ENCODE measurements at regions not wholly inside any gene's neighbourhood (a gene's known extent, or its start where the extent isn't known, plus 50 kb on each side); places are given as distances from the start of the nearest gene placed in this dataset.

DNA sequence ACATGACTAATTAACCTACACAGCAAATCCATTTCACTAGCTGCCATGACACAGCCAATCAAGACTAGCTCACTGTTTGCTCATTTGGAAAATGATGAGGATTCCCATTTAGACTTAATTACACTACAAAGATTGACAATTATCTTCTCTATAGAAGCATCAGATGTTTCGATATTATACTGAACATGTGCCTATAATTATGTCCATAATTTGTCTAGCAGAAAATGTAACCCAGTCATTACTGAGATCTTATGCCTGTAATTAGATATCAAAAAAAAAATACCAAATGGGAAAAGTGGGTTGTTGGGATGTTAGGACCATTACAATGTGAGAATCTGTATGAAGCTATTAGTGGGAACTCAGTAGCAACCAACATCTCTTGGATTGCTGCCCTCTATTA, 344.2 kb upstream of the MCTP2 start:
- H3K4me3 ChIP-seq = no peak overlapping the region
- in situ Hi-C loops (cut with MboI) (no loop called here), intact Hi-C loops (cut with micrococcal nuclease; ENCODE audit: unreplicated experiment) (no loop called here)
- ChIA-PET CTCF (no interaction called here), POLR2A (no interaction called here), RAD21 (ENCODE audit: unreplicated experiment) (no interaction called here), SMC1A (ENCODE audit: uncharacterized antibody, unreplicated experiment) (interaction anchor here (1.8 kb wide), 1 partner anchor 17 kb away, joined by 4 read pairs; no protein-coding TSS in a partner anchor)
- FAIRE-seq (no peak), DNase-seq (ENCODE audit: low read depth, low spot score) (no peak), ATAC-seq (no peak)
- no peaks in the 10 kb centered on the region for H3K9me3 ChIP-seq (replicated peaks; ENCODE audit: control insufficient read depth, insufficient read depth, low read length)
- no peak overlapping the region for H2AFZ ChIP-seq (ENCODE audit: control insufficient read depth, low read depth, low read length)
- H3K27ac ChIP-seq (ENCODE audit: control insufficient read depth, insufficient read depth) = no peak overlapping the region
- no peak overlapping the region for H3K9ac ChIP-seq (ENCODE audit: control insufficient read depth, insufficient read depth, low read length)
- no peaks in the 10 kb centered on the region; a peak in 1 of 4 replicates for H3K27me3 ChIP-seq (replicated peaks in 1 of 2; ENCODE audit: control insufficient read depth in 2 of 2, insufficient read depth in 2 of 2, low read length in 1 of 2)
- H3K36me3 ChIP-seq (ENCODE audit: control insufficient read depth in 2 of 2, insufficient read depth in 2 of 2, low read length in 1 of 2) = no peaks in the 10 kb centered on the region
- TF ChIP-seq RELA (IDR thresholded peaks at IDR 0.05; ENCODE audit: borderline replicate concordance, partially characterized antibody) (no peak), MYC (IDR thresholded peaks at IDR 0.05; ENCODE audit: insufficient read depth, insufficient read length, insufficient replicate concordance, low read length, severe bottlenecking) (no peak), NRF1 (conservative IDR thresholded peaks at IDR 0.05; ENCODE audit: low read depth, low read length) (no peak), SUZ12 (IDR thresholded peaks at IDR 0.05; ENCODE audit: unreplicated experiment) (no peak), TCF12 (IDR thresholded peaks at IDR 0.05; ENCODE audit: low read depth, low read length) (no peak), FOS (IDR thresholded peaks at IDR 0.05; ENCODE audit: borderline replicate concordance, extremely low read depth, insufficient read length) (no peak), HCFC1 (IDR thresholded peaks at IDR 0.05; ENCODE audit: low read length) (no peak)
- TF ChIP-seq, protein P1, sequence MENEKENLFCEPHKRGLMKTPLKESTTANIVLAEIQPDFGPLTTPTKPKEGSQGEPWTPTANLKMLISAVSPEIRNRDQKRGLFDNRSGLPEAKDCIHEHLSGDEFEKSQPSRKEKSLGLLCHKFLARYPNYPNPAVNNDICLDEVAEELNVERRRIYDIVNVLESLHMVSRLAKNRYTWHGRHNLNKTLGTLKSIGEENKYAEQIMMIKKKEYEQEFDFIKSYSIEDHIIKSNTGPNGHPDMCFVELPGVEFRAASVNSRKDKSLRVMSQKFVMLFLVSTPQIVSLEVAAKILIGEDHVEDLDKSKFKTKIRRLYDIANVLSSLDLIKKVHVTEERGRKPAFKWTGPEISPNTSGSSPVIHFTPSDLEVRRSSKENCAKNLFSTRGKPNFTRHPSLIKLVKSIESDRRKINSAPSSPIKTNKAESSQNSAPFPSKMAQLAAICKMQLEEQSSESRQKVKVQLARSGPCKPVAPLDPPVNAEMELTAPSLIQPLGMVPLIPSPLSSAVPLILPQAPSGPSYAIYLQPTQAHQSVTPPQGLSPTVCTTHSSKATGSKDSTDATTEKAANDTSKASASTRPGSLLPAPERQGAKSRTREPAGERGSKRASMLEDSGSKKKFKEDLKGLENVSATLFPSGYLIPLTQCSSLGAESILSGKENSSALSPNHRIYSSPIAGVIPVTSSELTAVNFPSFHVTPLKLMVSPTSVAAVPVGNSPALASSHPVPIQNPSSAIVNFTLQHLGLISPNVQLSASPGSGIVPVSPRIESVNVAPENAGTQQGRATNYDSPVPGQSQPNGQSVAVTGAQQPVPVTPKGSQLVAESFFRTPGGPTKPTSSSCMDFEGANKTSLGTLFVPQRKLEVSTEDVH (IDR thresholded peaks at IDR 0.05; ENCODE audit: low read depth, partially characterized antibody) = no peak
- TF ChIP-seq, protein P2, sequence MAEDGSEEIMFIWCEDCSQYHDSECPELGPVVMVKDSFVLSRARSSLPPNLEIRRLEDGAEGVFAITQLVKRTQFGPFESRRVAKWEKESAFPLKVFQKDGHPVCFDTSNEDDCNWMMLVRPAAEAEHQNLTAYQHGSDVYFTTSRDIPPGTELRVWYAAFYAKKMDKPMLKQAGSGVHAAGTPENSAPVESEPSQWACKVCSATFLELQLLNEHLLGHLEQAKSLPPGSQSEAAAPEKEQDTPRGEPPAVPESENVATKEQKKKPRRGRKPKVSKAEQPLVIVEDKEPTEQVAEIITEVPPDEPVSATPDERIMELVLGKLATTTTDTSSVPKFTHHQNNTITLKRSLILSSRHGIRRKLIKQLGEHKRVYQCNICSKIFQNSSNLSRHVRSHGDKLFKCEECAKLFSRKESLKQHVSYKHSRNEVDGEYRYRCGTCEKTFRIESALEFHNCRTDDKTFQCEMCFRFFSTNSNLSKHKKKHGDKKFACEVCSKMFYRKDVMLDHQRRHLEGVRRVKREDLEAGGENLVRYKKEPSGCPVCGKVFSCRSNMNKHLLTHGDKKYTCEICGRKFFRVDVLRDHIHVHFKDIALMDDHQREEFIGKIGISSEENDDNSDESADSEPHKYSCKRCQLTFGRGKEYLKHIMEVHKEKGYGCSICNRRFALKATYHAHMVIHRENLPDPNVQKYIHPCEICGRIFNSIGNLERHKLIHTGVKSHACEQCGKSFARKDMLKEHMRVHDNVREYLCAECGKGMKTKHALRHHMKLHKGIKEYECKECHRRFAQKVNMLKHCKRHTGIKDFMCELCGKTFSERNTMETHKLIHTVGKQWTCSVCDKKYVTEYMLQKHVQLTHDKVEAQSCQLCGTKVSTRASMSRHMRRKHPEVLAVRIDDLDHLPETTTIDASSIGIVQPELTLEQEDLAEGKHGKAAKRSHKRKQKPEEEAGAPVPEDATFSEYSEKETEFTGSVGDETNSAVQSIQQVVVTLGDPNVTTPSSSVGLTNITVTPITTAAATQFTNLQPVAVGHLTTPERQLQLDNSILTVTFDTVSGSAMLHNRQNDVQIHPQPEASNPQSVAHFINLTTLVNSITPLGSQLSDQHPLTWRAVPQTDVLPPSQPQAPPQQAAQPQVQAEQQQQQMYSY (CRISPR knock-in tag; IDR thresholded peaks at IDR 0.05) = no peak
- no peaks in the 10 kb centered on the region for H3K79me2 ChIP-seq (ENCODE audit: control insufficient read depth, insufficient read depth, low read length)
- no peaks in the 10 kb centered on the region for H3K4me1 ChIP-seq (ENCODE audit: control insufficient read depth, insufficient read depth, low read length)
- no peaks in the 10 kb centered on the region for H4K20me1 ChIP-seq (ENCODE audit: control insufficient read depth, insufficient read depth)
- H3K4me2 ChIP-seq (ENCODE audit: control insufficient read depth, insufficient read depth) = no peak overlapping the region
- 0% methylated on average over 1 of the region's 1 CpG for WGBS (ENCODE audit: insufficient coverage, insufficient replicate concordance, low lambda C conversion rate, missing lambda C conversion rate)
- BruUV-seq (replicated peaks) = no TSS peak

Measured in GM12878 (cell line).